22Rv1 (cell line): ENCODE measurements at regions not wholly inside any gene's neighbourhood (a gene's known extent, or its start where the extent isn't known, plus 50 kb on each side); places are given as distances from the start of the nearest gene placed in this dataset.

ENCODE experiments used
- H3K27ac ChIP-seq: fragments of 450-650 bp; 2 replicates; pipeline ENCODE4 v1.5.1; 2017
- ZFX ChIP-seq: fragments of 450-650 bp; IDR thresholded peaks from 2 replicates; pipeline ENCODE4 v1.6.1; 2017; ENCODE audit warnings: antibody characterized with exemption, borderline replicate concordance
- TF ChIP-seq, protein P1 (sequence below): fragments of 450-650 bp; IDR thresholded peaks from 2 replicates; pipeline ENCODE4 v1.5.1; 2017; ENCODE audit warnings: mild to moderate bottlenecking

GRCh38 chr7:17618652-17618974 lies 320.2 kb downstream of the AHR start:
- TF ChIP-seq ZFX, result no peak
- TF ChIP-seq, protein P1, sequence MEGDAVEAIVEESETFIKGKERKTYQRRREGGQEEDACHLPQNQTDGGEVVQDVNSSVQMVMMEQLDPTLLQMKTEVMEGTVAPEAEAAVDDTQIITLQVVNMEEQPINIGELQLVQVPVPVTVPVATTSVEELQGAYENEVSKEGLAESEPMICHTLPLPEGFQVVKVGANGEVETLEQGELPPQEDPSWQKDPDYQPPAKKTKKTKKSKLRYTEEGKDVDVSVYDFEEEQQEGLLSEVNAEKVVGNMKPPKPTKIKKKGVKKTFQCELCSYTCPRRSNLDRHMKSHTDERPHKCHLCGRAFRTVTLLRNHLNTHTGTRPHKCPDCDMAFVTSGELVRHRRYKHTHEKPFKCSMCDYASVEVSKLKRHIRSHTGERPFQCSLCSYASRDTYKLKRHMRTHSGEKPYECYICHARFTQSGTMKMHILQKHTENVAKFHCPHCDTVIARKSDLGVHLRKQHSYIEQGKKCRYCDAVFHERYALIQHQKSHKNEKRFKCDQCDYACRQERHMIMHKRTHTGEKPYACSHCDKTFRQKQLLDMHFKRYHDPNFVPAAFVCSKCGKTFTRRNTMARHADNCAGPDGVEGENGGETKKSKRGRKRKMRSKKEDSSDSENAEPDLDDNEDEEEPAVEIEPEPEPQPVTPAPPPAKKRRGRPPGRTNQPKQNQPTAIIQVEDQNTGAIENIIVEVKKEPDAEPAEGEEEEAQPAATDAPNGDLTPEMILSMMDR, result no peak
- H3K27ac ChIP-seq, result peak overlapping the region; percentile 53

DNA sequence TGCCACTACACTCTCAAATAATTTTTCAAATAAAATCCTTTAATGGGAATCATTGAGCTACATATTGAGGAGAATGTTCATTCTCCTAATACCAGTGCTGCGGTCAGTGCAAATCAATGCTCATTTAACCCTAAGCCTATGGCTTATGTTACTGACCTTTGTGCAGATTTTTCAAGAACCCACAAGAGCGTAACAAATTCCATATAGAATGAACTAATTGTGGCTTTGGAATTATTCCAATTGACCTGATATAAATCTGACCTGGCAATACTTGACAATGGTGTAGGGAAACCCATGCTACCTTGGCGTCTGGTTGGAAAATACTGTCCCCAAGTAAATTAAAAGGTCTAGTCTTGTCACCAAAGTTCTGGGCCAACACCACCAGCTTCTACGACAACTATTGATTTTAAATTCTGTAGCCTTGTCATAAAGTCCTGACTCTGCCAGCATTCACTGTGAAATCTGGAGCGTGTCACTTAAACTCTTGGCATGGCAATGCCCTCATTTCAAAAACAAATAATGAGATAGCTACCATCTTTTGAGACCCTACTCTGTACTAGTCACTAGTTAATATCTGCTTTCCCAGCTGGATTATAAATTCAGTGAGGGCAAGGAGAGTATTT lies 320.9 kb downstream of the AHR start:
- H3K27ac ChIP-seq, result peak overlapping the region; percentile 53
- TF ChIP-seq ZFX, result no peak
- TF ChIP-seq, protein P1, result no peak

DNA sequence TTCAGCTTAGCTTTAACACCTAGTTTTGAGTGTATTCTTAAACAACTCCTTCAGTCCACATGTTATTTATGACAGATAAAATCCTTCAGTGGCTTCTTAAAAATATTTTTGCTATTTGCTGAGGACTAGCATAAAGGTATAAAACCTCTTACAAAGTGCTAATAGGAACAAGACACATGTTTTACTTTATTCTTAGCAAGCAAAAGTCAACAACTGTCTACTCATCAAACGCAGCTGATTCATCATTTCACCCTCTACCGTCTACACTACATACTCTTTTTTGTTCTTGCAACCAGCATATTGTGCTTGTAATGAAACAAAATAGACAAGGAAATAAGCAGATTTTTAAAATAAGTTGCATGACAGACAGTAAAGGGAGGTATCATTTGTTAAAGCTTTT lies 319.7 kb downstream of the SNX13 start:
- H3K27ac ChIP-seq, result no peak overlapping the region
- no peak for TF ChIP-seq ZFX
- TF ChIP-seq, protein P1, result no peak

DNA sequence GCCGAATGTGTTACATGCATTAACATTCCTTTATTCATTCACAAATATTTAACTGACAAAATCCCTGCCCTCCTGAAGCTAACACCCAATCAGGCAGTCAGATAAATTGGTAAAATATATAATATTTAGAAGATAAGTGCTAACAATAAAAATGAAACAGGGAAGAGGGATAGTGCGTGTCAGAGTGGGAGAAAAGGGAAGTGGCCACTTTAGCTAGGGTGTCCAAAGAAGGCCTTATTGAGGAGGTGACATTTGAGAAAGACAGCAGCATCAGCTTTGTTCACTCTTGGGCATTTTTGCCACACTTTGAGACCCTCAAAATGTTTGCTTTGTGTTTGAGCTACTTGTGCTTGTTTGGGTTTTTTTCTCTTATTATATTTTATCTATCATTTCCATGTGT lies 317.8 kb downstream of the SNX13 start:
- no peak overlapping the region for H3K27ac ChIP-seq
- TF ChIP-seq, protein P1, result no peak
- no peak for TF ChIP-seq ZFX

- H3K27ac ChIP-seq, result no peak overlapping the region
- TF ChIP-seq, protein P1, result no peak
- no peak for TF ChIP-seq ZFX
Observed at GRCh38 chr7:17623546-17624185, 316.6 kb downstream of the SNX13 start.

- H3K27ac ChIP-seq, result no peak overlapping the region
- TF ChIP-seq, protein P1, result no peak
- no peak for TF ChIP-seq ZFX
Observed at GRCh38 chr7:17624379-17624778, 315.9 kb downstream of the SNX13 start.

GRCh38 chr7:17625043-17625442 lies 315.3 kb downstream of the SNX13 start:
- TF ChIP-seq, protein P1, result no peak
- no peak for TF ChIP-seq ZFX
- H3K27ac ChIP-seq, result no peak overlapping the region
